A673 (cell line): ENCODE measurements at regions not wholly inside any gene's neighbourhood (a gene's known extent, or its start where the extent isn't known, plus 50 kb on each side); places are given as distances from the start of the nearest gene placed in this dataset.

Source experiments
- CTCF ChIP-seq: fragments of 300-800, 200-600 bp; sonication (generic); conservative IDR thresholded peaks from 2 replicates; pipeline ENCODE4 v1.5.1; 2017; ENCODE audit warnings: low read depth, mild to moderate bottlenecking, antibody characterized with exemption, low read length, moderate library complexity, mixed read lengths
- EZH2 ChIP-seq: fragments of 200-600 bp; sonication (generic); IDR thresholded peaks from 2 replicates; pipeline ENCODE4 v1.6.1; 2017; ENCODE audit warnings: borderline replicate concordance, low read depth, mild to moderate bottlenecking, mixed read lengths, antibody characterized with exemption, low read length; ENCODE audit not compliant: poor library complexity, severe bottlenecking

DNA sequence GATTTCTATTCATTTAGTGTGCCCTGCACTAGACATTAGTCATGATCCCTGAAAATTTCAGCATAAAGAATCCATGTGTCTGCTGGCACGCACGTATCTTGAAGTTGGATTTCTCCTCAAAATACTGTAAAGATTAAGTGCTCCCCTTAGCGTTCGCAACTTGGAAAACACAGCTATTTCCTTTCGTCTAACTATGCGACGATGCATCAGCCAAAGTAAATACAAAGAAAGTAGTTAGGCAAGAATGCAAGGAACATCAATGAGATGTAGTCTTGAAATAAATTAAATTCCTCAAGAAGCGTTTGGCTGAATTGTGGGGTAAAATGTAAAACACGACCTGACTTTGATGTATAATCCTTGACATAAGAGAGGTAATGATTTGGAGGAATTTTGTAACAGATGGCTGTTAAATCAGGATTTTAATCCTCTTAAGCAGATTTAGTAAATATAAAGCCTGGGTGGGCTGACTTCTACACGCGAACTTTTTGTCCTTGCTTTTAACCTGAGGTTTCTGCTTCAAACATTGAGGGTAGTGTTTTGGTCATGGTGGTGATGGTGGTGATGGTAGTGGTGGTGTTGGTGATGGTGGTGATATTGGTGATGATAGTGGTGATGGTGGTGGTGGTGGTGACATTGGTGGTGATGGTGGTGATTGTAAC, 88.2 kb downstream of the FOXF2 start:
- TF ChIP-seq CTCF (no peak), EZH2 (no peak)
